B cell (primary cell): ENCODE measurements at regions not wholly inside any gene's neighbourhood (a gene's known extent, or its start where the extent isn't known, plus 50 kb on each side); places are given as distances from the start of the nearest gene placed in this dataset.

ENCODE experiments used
- ATAC-seq: fragments of 200-7000 bp; cut with Tn5 transposase; one replicate; pipeline ENCODE4 v1.10.0; 2021; ENCODE audit warnings: low read depth, mild to moderate bottlenecking, moderate number of reproducible peaks, moderate library complexity
- CTCF ChIA-PET: fragments of 350-600 bp; sonication (Branson Sonifier 250); formaldehyde crosslinking; loops from one replicate; lab custom pipeline; 2021; ENCODE audit warnings: antibody characterized with exemption, inconsistent platforms; lab: Charles Lee
- POLR2A ChIA-PET: fragments of 350-600 bp; sonication (Branson Sonifier 250); formaldehyde crosslinking; loops from one replicate; lab custom pipeline; 2021; ENCODE audit warnings: antibody characterized with exemption; lab: Charles Lee
- DNase-seq: peaks from one replicate; pipeline ENCODE4 v3.0.0; 2013
- H2AFZ ChIP-seq: 2 replicates; pipeline ENCODE4 v1.6.1; 2012; ENCODE audit warnings: mild to moderate bottlenecking, low read depth, low read length; ENCODE audit not compliant: insufficient read depth, poor library complexity, severe bottlenecking
- H3K27ac ChIP-seq, 2 donors: 1 replicate in 1 of 2; 2 replicates in 1 of 2; pipeline ENCODE4 v1.5.1; 2012 to 2013; ENCODE audit warnings: low read length in 2 of 2, mild to moderate bottlenecking in 2 of 2, moderate library complexity in 1 of 2
- H3K27me3 ChIP-seq, 4 experiments: fragments of 200-600 bp in 1 of 4; sonication (generic) in 1 of 4; replicated peaks in 1 of 4; 1 replicate in 2 of 4; 2 replicates in 2 of 4; pipeline versions ENCODE4 v1.6.1 to v1.7.0; 2013 to 2016; ENCODE audit warnings: low read length in 3 of 4, mild to moderate bottlenecking in 2 of 4, mixed read lengths in 1 of 4, moderate library complexity in 1 of 4; ENCODE audit not compliant: insufficient read depth in 4 of 4, control insufficient read depth in 3 of 4; ENCODE audit errors: control extremely low read depth in 1 of 4
- H3K36me3 ChIP-seq, 2 experiments: replicated peaks in 1 of 2; 1 replicate in 1 of 2; 2 replicates in 1 of 2; pipeline versions ENCODE4 v1.6.1 to v1.7.1; 2013; ENCODE audit warnings: low read length in 1 of 2; ENCODE audit not compliant: insufficient read depth in 2 of 2, control insufficient read depth in 1 of 2; ENCODE audit errors: control extremely low read depth in 1 of 2, extremely low read depth in 1 of 2
- H3K4me1 ChIP-seq, 2 donors: fragments of 200-600 bp in 1 of 2; sonication (generic) in 1 of 2; 1 replicate in 1 of 2; 2 replicates in 1 of 2; pipeline versions ENCODE4 v1.5.1 to v1.6.1; 2013 to 2017; ENCODE audit warnings: low read length in 2 of 2; ENCODE audit not compliant: control insufficient read depth in 2 of 2, insufficient read depth in 2 of 2
- H3K4me2 ChIP-seq: replicated peaks from 2 replicates; pipeline ENCODE3; 2012; ENCODE audit warnings: mild to moderate bottlenecking, low read depth, low read length; ENCODE audit not compliant: poor library complexity, severe bottlenecking
- H3K4me3 ChIP-seq, 5 experiments: fragments of 200-600 bp in 1 of 5; sonication (generic) in 1 of 5; 1 replicate in 3 of 5; 2 replicates in 2 of 5; pipeline versions ENCODE4 v1.5.1 to v1.7.0; 2011 to 2016; ENCODE audit warnings: low read length in 4 of 5, mild to moderate bottlenecking in 4 of 5, low read depth in 2 of 5, control low read depth in 1 of 5, moderate library complexity in 1 of 5; ENCODE audit not compliant: insufficient read depth in 1 of 5; ENCODE audit errors: control extremely low read depth in 1 of 5, extremely low read depth in 1 of 5
- H3K79me2 ChIP-seq: fragments of 200-600 bp; sonication (generic); one replicate; pipeline ENCODE4 v1.6.0; 2016; ENCODE audit warnings: low read length; ENCODE audit not compliant: control insufficient read depth, insufficient read depth
- H3K9ac ChIP-seq: fragments of 200-600 bp; sonication (generic); 2 replicates; pipeline ENCODE4 v1.6.1; 2017; ENCODE audit warnings: mild to moderate bottlenecking, low read length, moderate library complexity
- H3K9me3 ChIP-seq, 3 donors: one replicate each; pipeline versions ENCODE4 v1.6.1 to v1.7.1; 2013; ENCODE audit warnings: low read length in 2 of 3; ENCODE audit not compliant: control insufficient read depth in 2 of 3, insufficient read depth in 1 of 3; ENCODE audit errors: control extremely low read depth in 1 of 3
- H4K20me1 ChIP-seq: 2 replicates; pipeline ENCODE4 v1.6.0; 2012; ENCODE audit warnings: mild to moderate bottlenecking, low read length; ENCODE audit not compliant: insufficient read depth, control insufficient read depth, poor library complexity, severe bottlenecking
- H3K27ac Mint-ChIP-seq: one replicate; pipeline ENCODE4 v1.8.0; 2021; ENCODE audit warnings: mixed read lengths
- H3K27me3 Mint-ChIP-seq: one replicate; pipeline ENCODE4 v1.8.0; 2021; ENCODE audit warnings: mixed read lengths
- H3K4me1 Mint-ChIP-seq: one replicate; pipeline ENCODE4 v1.8.0; 2021; ENCODE audit warnings: mixed read lengths
- H3K4me3 Mint-ChIP-seq: one replicate; pipeline ENCODE4 v1.8.0; 2021; ENCODE audit warnings: mixed read lengths
- H3K9me3 Mint-ChIP-seq: one replicate; pipeline ENCODE4 v1.8.0; 2022; ENCODE audit warnings: mixed read lengths; ENCODE audit not compliant: insufficient read depth
- CTCF ChIP-seq: fragments of 200-600 bp; IDR thresholded peaks from one replicate; pipeline ENCODE4 v1.8.0; 2022; ENCODE audit warnings: antibody characterized with exemption, mild to moderate bottlenecking
- EZH2 ChIP-seq: IDR thresholded peaks from 2 replicates; pipeline ENCODE4 v1.6.1; 2012; ENCODE audit warnings: borderline replicate concordance, low read depth, mild to moderate bottlenecking, moderate library complexity, low read length; ENCODE audit not compliant: insufficient read depth, poor library complexity, severe bottlenecking
- WGBS: methylation state at CpG from one replicate; pipeline ENCODE4 v1.1.5; 2013; ENCODE audit warnings: missing lambda C conversion rate; ENCODE audit not compliant: insufficient coverage; 5-methylcytosine and 5-hydroxymethylcytosine counted together
- intact Hi-C: fragments of 100-400 bp; cut with micrococcal nuclease; formaldehyde crosslinking; loops from one replicate; pipeline ENCODE4 v1.10.0; 2022

- Histone ChIP-seq H3K36me3 (no peaks in the 10 kb centered on the region), H3K79me2 (no peaks in the 10 kb centered on the region), H3K4me2 (no peak overlapping the region), H3K4me1 (no peaks in the 10 kb centered on the region), H4K20me1 (no peaks in the 10 kb centered on the region), H2AFZ (no peak overlapping the region), H3K27ac (no peak overlapping the region), H3K27me3 (no peaks in the 10 kb centered on the region), H3K4me3 (no peak overlapping the region), H3K9me3 (no peaks in the 10 kb centered on the region), H3K9ac (no peak overlapping the region)
- no peak overlapping the region for H3K4me3 Mint-ChIP-seq
- no peaks in the 10 kb centered on the region for H3K4me1 Mint-ChIP-seq
- H3K27ac Mint-ChIP-seq, result no peak overlapping the region
- 93% methylated on average over 1 of the region's 1 CpG for WGBS
- intact Hi-C loops, result no loop called here
- H3K27me3 Mint-ChIP-seq, result no peaks in the 10 kb centered on the region
- ChIA-PET POLR2A (no interaction called here), CTCF (no interaction called here)
- ATAC-seq, result no peak
- no peak for DNase-seq
- peaks cover 2% of the 10 kb centered on the region for H3K9me3 Mint-ChIP-seq
- TF ChIP-seq CTCF, result no peak
- no peak for TF ChIP-seq EZH2
Observed at GRCh38 chr7:68857571-68857970, 740.7 kb upstream of the AUTS2 start.

GRCh38 chr7:68858497-68858896 is 739.8 kb upstream of the AUTS2 start:
- Mint-ChIP-seq H3K27me3 (no peaks in the 10 kb centered on the region), H3K4me1 (no peaks in the 10 kb centered on the region), H3K27ac (no peak overlapping the region), H3K4me3 (no peak overlapping the region), H3K9me3 (peaks cover 2% of the 10 kb centered on the region)
- no CpG with 5 or more reads among the region's 1 CpG for WGBS
- ChIA-PET POLR2A (no interaction called here), CTCF (no interaction called here)
- no peak overlapping the region for H3K4me3 ChIP-seq
- no peak overlapping the region for H3K4me2 ChIP-seq
- no peaks in the 10 kb centered on the region for H3K27me3 ChIP-seq
- ATAC-seq (no peak), DNase-seq (no peak)
- TF ChIP-seq CTCF (no peak), EZH2 (no peak)
- intact Hi-C loops, result no loop called here
- H2AFZ ChIP-seq, result no peak overlapping the region
- no peaks in the 10 kb centered on the region for H3K9me3 ChIP-seq
- H3K36me3 ChIP-seq, result no peaks in the 10 kb centered on the region
- no peaks in the 10 kb centered on the region for H4K20me1 ChIP-seq
- H3K79me2 ChIP-seq, result no peaks in the 10 kb centered on the region
- no peaks in the 10 kb centered on the region for H3K4me1 ChIP-seq
- no peak overlapping the region for H3K9ac ChIP-seq
- no peak overlapping the region for H3K27ac ChIP-seq
